B cell (primary cell): ENCODE measurements at regions not wholly inside any gene's neighbourhood (a gene's known extent, or its start where the extent isn't known, plus 50 kb on each side); places are given as distances from the start of the nearest gene placed in this dataset.
"Not testable (repeated sequence)": the region's sequence is repeated elsewhere in the genome, so short reads cannot be mapped to it uniquely, and the experiment has no call there.

Source experiments
- EZH2 ChIP-seq: IDR thresholded peaks from 2 replicates; pipeline ENCODE4 v1.6.1; 2012; ENCODE audit warnings: borderline replicate concordance, low read depth, mild to moderate bottlenecking, moderate library complexity, low read length; ENCODE audit not compliant: insufficient read depth, poor library complexity, severe bottlenecking
- TF ChIP-seq, protein P1 (sequence below): fragments of 200-600 bp; IDR thresholded peaks from one replicate; pipeline ENCODE4 v1.8.0; 2022; ENCODE audit warnings: antibody characterized with exemption, mild to moderate bottlenecking

DNA sequence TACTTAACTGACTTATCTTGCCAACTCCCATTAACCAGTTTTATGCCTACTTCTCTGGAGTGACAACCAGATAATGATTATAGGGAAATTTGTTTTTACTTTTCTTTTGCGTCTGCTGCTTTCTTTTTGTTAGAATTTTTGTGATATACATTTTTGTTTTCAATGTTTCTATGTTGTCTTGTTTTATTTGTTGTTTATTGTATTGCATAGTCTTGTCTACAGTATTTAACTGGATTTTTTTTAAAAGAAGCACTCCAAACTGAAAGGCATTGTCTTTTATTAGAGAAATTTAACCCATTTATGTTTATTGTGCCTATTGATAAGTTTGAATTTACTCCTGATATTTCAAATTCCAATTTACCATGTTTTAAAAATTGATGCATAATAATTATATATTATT lies 264.9 kb downstream of the NPIPA7 start:
- TF ChIP-seq, protein P1, sequence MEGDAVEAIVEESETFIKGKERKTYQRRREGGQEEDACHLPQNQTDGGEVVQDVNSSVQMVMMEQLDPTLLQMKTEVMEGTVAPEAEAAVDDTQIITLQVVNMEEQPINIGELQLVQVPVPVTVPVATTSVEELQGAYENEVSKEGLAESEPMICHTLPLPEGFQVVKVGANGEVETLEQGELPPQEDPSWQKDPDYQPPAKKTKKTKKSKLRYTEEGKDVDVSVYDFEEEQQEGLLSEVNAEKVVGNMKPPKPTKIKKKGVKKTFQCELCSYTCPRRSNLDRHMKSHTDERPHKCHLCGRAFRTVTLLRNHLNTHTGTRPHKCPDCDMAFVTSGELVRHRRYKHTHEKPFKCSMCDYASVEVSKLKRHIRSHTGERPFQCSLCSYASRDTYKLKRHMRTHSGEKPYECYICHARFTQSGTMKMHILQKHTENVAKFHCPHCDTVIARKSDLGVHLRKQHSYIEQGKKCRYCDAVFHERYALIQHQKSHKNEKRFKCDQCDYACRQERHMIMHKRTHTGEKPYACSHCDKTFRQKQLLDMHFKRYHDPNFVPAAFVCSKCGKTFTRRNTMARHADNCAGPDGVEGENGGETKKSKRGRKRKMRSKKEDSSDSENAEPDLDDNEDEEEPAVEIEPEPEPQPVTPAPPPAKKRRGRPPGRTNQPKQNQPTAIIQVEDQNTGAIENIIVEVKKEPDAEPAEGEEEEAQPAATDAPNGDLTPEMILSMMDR = not testable (repeated sequence)
- TF ChIP-seq EZH2 = not testable (repeated sequence)
